HL-60 (cell line): ENCODE measurements at regions not wholly inside any gene's neighbourhood (a gene's known extent, or its start where the extent isn't known, plus 50 kb on each side); places are given as distances from the start of the nearest gene placed in this dataset.

ENCODE experiments used
- CTCF ChIP-seq: IDR thresholded peaks from one replicate; pipeline ENCODE4 v1.5.1; 2011; ENCODE audit warnings: low read length, control low read depth, inconsistent platforms; ENCODE audit not compliant: insufficient read depth
- GABPA ChIP-seq: IDR thresholded peaks from 2 replicates; pipeline ENCODE4 v1.6.1; 2012; ENCODE audit warnings: low read depth
- POLR2AphosphoS5 ChIP-seq: IDR thresholded peaks from 2 replicates; pipeline ENCODE4 v1.6.1; 2012; ENCODE audit warnings: low read depth
- REST ChIP-seq: IDR thresholded peaks from 2 replicates; pipeline ENCODE4 v1.6.1; 2012; ENCODE audit warnings: low read depth; ENCODE audit not compliant: insufficient replicate concordance
- SPI1 ChIP-seq: IDR thresholded peaks from 2 replicates; pipeline ENCODE4 v1.6.1; 2012; ENCODE audit warnings: low read depth, mild to moderate bottlenecking, borderline replicate concordance

- TF ChIP-seq CTCF (no peak), POLR2AphosphoS5 (no peak), GABPA (no peak), SPI1 (no peak), REST (no peak)
Observed at GRCh38 chr10:128775743-128776142, 649.5 kb upstream of the MKI67 start.
